ENCODE measurements at regions not wholly inside any gene's neighbourhood (a gene's known extent, or its start where the extent isn't known, plus 50 kb on each side); places are given as distances from the start of the nearest gene placed in this dataset.

- peak; percentile 2 for DNase-seq (ENCODE audit: low read depth)
- Histone ChIP-seq H3K4me3 (ENCODE audit: low read depth, low read length) (no peak overlapping the region), H3K27me3 (ENCODE audit: control insufficient read depth, insufficient read depth, low read length) (no peaks in the 10 kb centered on the region), H3K36me3 (ENCODE audit: control insufficient read depth, insufficient read depth, low read length) (no peaks in the 10 kb centered on the region)
- TF ChIP-seq CTCF (IDR thresholded peaks at IDR 0.05; ENCODE audit: insufficient read depth, low read length, poor library complexity, severe bottlenecking): no peak
Observed at GRCh38 chr12:88665071-88665470, 84.8 kb upstream of the KITLG start.

- Histone ChIP-seq H3K4me3 (ENCODE audit: low read depth, low read length) (no peak overlapping the region), H3K27me3 (ENCODE audit: control insufficient read depth, insufficient read depth, low read length) (no peaks in the 10 kb centered on the region), H3K36me3 (ENCODE audit: control insufficient read depth, insufficient read depth, low read length) (no peaks in the 10 kb centered on the region)
- DNase-seq (ENCODE audit: low read depth): no peak
- TF ChIP-seq CTCF (IDR thresholded peaks at IDR 0.05; ENCODE audit: insufficient read depth, low read length, poor library complexity, severe bottlenecking): no peak
Observed at GRCh38 chr12:88662961-88663360, 82.7 kb upstream of the KITLG start.

- Histone ChIP-seq H3K27me3 (ENCODE audit: control insufficient read depth, insufficient read depth, low read length) (no peaks in the 10 kb centered on the region), H3K4me3 (ENCODE audit: low read depth, low read length) (no peak overlapping the region), H3K36me3 (ENCODE audit: control insufficient read depth, insufficient read depth, low read length) (no peaks in the 10 kb centered on the region)
- no peak for TF ChIP-seq CTCF (IDR thresholded peaks at IDR 0.05; ENCODE audit: insufficient read depth, low read length, poor library complexity, severe bottlenecking)
- no peak for DNase-seq (ENCODE audit: low read depth)
Observed at GRCh38 chr12:88662093-88662492, 81.8 kb upstream of the KITLG start.

GRCh38 chr12:88658009-88658408, 77.7 kb upstream of the KITLG start:
- DNase-seq (ENCODE audit: low read depth): peak; percentile 1
- TF ChIP-seq CTCF (IDR thresholded peaks at IDR 0.05; ENCODE audit: insufficient read depth, low read length, poor library complexity, severe bottlenecking): no peak
- no peaks in the 10 kb centered on the region for H3K36me3 ChIP-seq (ENCODE audit: control insufficient read depth, insufficient read depth, low read length)
- H3K4me3 ChIP-seq (ENCODE audit: low read depth, low read length): no peak overlapping the region
- H3K27me3 ChIP-seq (ENCODE audit: control insufficient read depth, insufficient read depth, low read length): no peaks in the 10 kb centered on the region

- TF ChIP-seq CTCF (IDR thresholded peaks at IDR 0.05; ENCODE audit: insufficient read depth, low read length, poor library complexity, severe bottlenecking): no peak
- peak; percentile 9 for DNase-seq (ENCODE audit: low read depth)
- H3K36me3 ChIP-seq (ENCODE audit: control insufficient read depth, insufficient read depth, low read length): no peaks in the 10 kb centered on the region
- no peaks in the 10 kb centered on the region for H3K27me3 ChIP-seq (ENCODE audit: control insufficient read depth, insufficient read depth, low read length)
- H3K4me3 ChIP-seq (ENCODE audit: low read depth, low read length): no peak overlapping the region
Observed at GRCh38 chr12:88650715-88651114, 70.4 kb upstream of the KITLG start.

- no peak for TF ChIP-seq CTCF (IDR thresholded peaks at IDR 0.05; ENCODE audit: insufficient read depth, low read length, poor library complexity, severe bottlenecking)
- no peaks in the 10 kb centered on the region for H3K27me3 ChIP-seq (ENCODE audit: control insufficient read depth, insufficient read depth, low read length)
- no peaks in the 10 kb centered on the region for H3K36me3 ChIP-seq (ENCODE audit: control insufficient read depth, insufficient read depth, low read length)
- no peak for DNase-seq (ENCODE audit: low read depth)
- no peak overlapping the region for H3K4me3 ChIP-seq (ENCODE audit: low read depth, low read length)
Observed at GRCh38 chr12:88648625-88649024, 68.4 kb upstream of the KITLG start.

Measured in kidney epithelial cell (primary cell).